ENCODE measurements at regions not wholly inside any gene's neighbourhood (a gene's known extent, or its start where the extent isn't known, plus 50 kb on each side); places are given as distances from the start of the nearest gene placed in this dataset.

GRCh38 chr3:106343811-106344210, 475.0 kb upstream of the CBLB start:
- Mint-ChIP-seq H3K36me3 (ENCODE audit: unreplicated experiment) (peaks cover 4% of the 10 kb centered on the region), H3K27me3 (ENCODE audit: unreplicated experiment) (peaks cover 5% of the 10 kb centered on the region), H3K4me3 (ENCODE audit: unreplicated experiment) (no peak overlapping the region), H3K9me3 (ENCODE audit: unreplicated experiment) (peaks cover 12% of the 10 kb centered on the region), H3K4me1 (ENCODE audit: low read depth, unreplicated experiment) (peaks cover 45% of the 10 kb centered on the region), H3K27ac (ENCODE audit: unreplicated experiment) (no peak overlapping the region)
- no peak for DNase-seq
- TF ChIP-seq CTCF (IDR thresholded peaks at IDR 0.05; ENCODE audit: partially characterized antibody, unreplicated experiment): no peak

GRCh38 chr3:106345353-106346027, 476.7 kb upstream of the CBLB start:
- Mint-ChIP-seq H3K36me3 (ENCODE audit: unreplicated experiment) (peaks cover 4% of the 10 kb centered on the region), H3K27ac (ENCODE audit: unreplicated experiment) (no peak overlapping the region)

GRCh38 chr3:106347350-106347749, 478.5 kb upstream of the CBLB start:
- DNase-seq: no peak

More at GRCh38 chr3:106345353-106346027, 476.7 kb upstream of the CBLB start:
- H3K27me3 Mint-ChIP-seq (ENCODE audit: unreplicated experiment): peaks cover 5% of the 10 kb centered on the region
- no peak for TF ChIP-seq CTCF (IDR thresholded peaks at IDR 0.05; ENCODE audit: partially characterized antibody, unreplicated experiment)
- H3K4me3 Mint-ChIP-seq (ENCODE audit: unreplicated experiment): no peak overlapping the region
- no peak for DNase-seq
- peaks cover 48% of the 10 kb centered on the region for H3K4me1 Mint-ChIP-seq (ENCODE audit: low read depth, unreplicated experiment)
- peaks cover 12% of the 10 kb centered on the region for H3K9me3 Mint-ChIP-seq (ENCODE audit: unreplicated experiment)

GRCh38 chr3:106348139-106348690, 479.4 kb upstream of the CBLB start:
- DNase-seq: no peak
- no peak overlapping the region for H3K4me3 Mint-ChIP-seq (ENCODE audit: unreplicated experiment)
- no peaks in the 10 kb centered on the region for H3K27me3 Mint-ChIP-seq (ENCODE audit: unreplicated experiment)
- H3K27ac Mint-ChIP-seq (ENCODE audit: unreplicated experiment): peak overlapping the region; percentile 72
- H3K4me1 Mint-ChIP-seq (ENCODE audit: low read depth, unreplicated experiment): peaks cover 28% of the 10 kb centered on the region
- no peak for TF ChIP-seq CTCF (IDR thresholded peaks at IDR 0.05; ENCODE audit: partially characterized antibody, unreplicated experiment)
- peaks cover 6% of the 10 kb centered on the region for H3K36me3 Mint-ChIP-seq (ENCODE audit: unreplicated experiment)
- peaks cover 7% of the 10 kb centered on the region for H3K9me3 Mint-ChIP-seq (ENCODE audit: unreplicated experiment)

More at GRCh38 chr3:106347350-106347749, 478.5 kb upstream of the CBLB start:
- Mint-ChIP-seq H3K27me3 (ENCODE audit: unreplicated experiment) (no peaks in the 10 kb centered on the region), H3K27ac (ENCODE audit: unreplicated experiment) (peak overlapping the region; percentile 90), H3K9me3 (ENCODE audit: unreplicated experiment) (peaks cover 7% of the 10 kb centered on the region), H3K4me1 (ENCODE audit: low read depth, unreplicated experiment) (peaks cover 34% of the 10 kb centered on the region), H3K4me3 (ENCODE audit: unreplicated experiment) (no peak overlapping the region), H3K36me3 (ENCODE audit: unreplicated experiment) (peaks cover 4% of the 10 kb centered on the region)
- no peak for TF ChIP-seq CTCF (IDR thresholded peaks at IDR 0.05; ENCODE audit: partially characterized antibody, unreplicated experiment)

GRCh38 chr3:106349191-106349881, 480.5 kb upstream of the CBLB start:
- Mint-ChIP-seq H3K4me1 (ENCODE audit: low read depth, unreplicated experiment) (peaks cover 23% of the 10 kb centered on the region), H3K9me3 (ENCODE audit: unreplicated experiment) (peaks cover 7% of the 10 kb centered on the region), H3K27me3 (ENCODE audit: unreplicated experiment) (no peaks in the 10 kb centered on the region), H3K27ac (ENCODE audit: unreplicated experiment) (peak overlapping the region; percentile 60), H3K4me3 (ENCODE audit: unreplicated experiment) (no peak overlapping the region), H3K36me3 (ENCODE audit: unreplicated experiment) (peaks cover 6% of the 10 kb centered on the region)
- no peak for DNase-seq
- TF ChIP-seq CTCF (IDR thresholded peaks at IDR 0.05; ENCODE audit: partially characterized antibody, unreplicated experiment): no peak

Measured in glutamatergic neuron (in vitro differentiated cells).